ENCODE measurements at regions not wholly inside any gene's neighbourhood (a gene's known extent, or its start where the extent isn't known, plus 50 kb on each side); places are given as distances from the start of the nearest gene placed in this dataset.

DNA sequence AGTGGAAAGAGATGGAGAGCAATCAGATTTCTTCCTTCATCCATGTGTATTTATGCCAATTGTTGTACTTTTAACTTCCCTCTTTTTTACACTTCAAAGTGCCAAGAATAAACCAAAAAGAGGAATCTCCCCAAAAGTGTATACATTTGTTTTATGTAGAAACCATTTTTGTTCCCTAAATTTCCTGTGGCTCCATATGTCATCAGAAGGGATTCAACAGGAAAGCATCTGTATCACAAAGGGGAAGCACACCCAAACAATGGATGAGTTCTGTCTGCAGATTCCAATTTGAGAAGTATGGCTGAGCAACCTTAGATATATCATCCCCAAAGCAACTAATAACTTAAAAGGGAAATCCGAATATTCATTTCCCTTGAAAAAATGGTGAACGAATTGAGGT lies 275.0 kb downstream of the MREG start:
- Mint-ChIP-seq H3K9me3 (no peaks in the 10 kb centered on the region), H3K4me1 (no peaks in the 10 kb centered on the region), H3K27ac (no peak overlapping the region), H3K4me3 (no peak overlapping the region), H3K36me3 (no peaks in the 10 kb centered on the region), H3K27me3 (ENCODE audit: low read depth in 2 of 2) (peaks cover 6 to 30% of the 10 kb centered on the region in 2 donors)
- no peaks in the 10 kb centered on the region for H3K9me3 ChIP-seq (ENCODE audit: control insufficient read depth, insufficient read depth, low read length)
- no peak overlapping the region for H3K27ac ChIP-seq (ENCODE audit: low read length)
- DNase-seq (no peak), ATAC-seq (no peak)
- peaks cover 2% of the 10 kb centered on the region for H3K27me3 ChIP-seq (ENCODE audit: control insufficient read depth, insufficient read depth, low read length)
- intact Hi-C loops (cut with micrococcal nuclease) = no loop called here
- H3K36me3 ChIP-seq (ENCODE audit: control insufficient read depth, insufficient read depth, low read length) = no peaks in the 10 kb centered on the region
- H3K4me3 ChIP-seq (ENCODE audit: low read length) = no peak overlapping the region
- H3K4me1 ChIP-seq (ENCODE audit: control insufficient read depth, insufficient read depth, low read length) = no peaks in the 10 kb centered on the region
- WGBS (ENCODE audit: insufficient coverage) = 100% methylated on average over 2 of the region's 2 CpGs
- TF ChIP-seq, protein P1, sequence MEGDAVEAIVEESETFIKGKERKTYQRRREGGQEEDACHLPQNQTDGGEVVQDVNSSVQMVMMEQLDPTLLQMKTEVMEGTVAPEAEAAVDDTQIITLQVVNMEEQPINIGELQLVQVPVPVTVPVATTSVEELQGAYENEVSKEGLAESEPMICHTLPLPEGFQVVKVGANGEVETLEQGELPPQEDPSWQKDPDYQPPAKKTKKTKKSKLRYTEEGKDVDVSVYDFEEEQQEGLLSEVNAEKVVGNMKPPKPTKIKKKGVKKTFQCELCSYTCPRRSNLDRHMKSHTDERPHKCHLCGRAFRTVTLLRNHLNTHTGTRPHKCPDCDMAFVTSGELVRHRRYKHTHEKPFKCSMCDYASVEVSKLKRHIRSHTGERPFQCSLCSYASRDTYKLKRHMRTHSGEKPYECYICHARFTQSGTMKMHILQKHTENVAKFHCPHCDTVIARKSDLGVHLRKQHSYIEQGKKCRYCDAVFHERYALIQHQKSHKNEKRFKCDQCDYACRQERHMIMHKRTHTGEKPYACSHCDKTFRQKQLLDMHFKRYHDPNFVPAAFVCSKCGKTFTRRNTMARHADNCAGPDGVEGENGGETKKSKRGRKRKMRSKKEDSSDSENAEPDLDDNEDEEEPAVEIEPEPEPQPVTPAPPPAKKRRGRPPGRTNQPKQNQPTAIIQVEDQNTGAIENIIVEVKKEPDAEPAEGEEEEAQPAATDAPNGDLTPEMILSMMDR (IDR thresholded peaks at IDR 0.05) = no peak

DNA sequence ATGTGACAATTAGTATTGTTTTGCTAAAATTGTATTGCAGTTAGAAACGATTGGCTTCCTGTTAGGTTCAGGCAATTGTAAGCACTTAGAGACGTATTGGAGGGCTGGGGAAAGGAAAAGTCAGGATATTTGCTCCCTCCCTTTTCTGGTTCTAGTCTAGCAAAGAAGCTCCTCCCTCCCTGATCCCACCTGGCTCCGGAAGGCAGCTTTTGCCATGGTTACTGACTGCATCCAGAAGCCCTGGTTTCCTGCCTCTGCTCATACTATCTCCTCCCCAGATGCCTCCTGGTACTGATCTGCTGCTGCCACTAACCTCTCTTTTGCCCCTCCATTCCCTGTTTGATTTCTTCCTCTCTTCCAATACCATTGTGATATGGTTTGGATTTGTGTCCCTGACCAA lies 275.9 kb downstream of the MREG start:
- H3K27ac Mint-ChIP-seq = no peak overlapping the region
- no peaks in the 10 kb centered on the region for H3K4me1 Mint-ChIP-seq
- WGBS (ENCODE audit: insufficient coverage) = 92% methylated on average over 3 of the region's 3 CpGs
- no peak overlapping the region for H3K4me3 ChIP-seq (ENCODE audit: low read length)
- H3K4me3 Mint-ChIP-seq = no peak overlapping the region
- peaks cover 2% of the 10 kb centered on the region for H3K27me3 ChIP-seq (ENCODE audit: control insufficient read depth, insufficient read depth, low read length)
- ATAC-seq (no peak), DNase-seq (no peak)
- H3K36me3 Mint-ChIP-seq = no peaks in the 10 kb centered on the region
- H3K4me1 ChIP-seq (ENCODE audit: control insufficient read depth, insufficient read depth, low read length) = no peaks in the 10 kb centered on the region
- no peak overlapping the region for H3K27ac ChIP-seq (ENCODE audit: low read length)
- no peaks in the 10 kb centered on the region for H3K36me3 ChIP-seq (ENCODE audit: control insufficient read depth, insufficient read depth, low read length)
- no peaks in the 10 kb centered on the region for H3K9me3 Mint-ChIP-seq
- H3K9me3 ChIP-seq (ENCODE audit: control insufficient read depth, insufficient read depth, low read length) = no peaks in the 10 kb centered on the region
- intact Hi-C loops (cut with micrococcal nuclease) = no loop called here
- H3K27me3 Mint-ChIP-seq (ENCODE audit: low read depth in 2 of 2) = peaks cover 6 to 38% of the 10 kb centered on the region in 2 donors
- TF ChIP-seq, protein P1 (IDR thresholded peaks at IDR 0.05) = no peak

DNA sequence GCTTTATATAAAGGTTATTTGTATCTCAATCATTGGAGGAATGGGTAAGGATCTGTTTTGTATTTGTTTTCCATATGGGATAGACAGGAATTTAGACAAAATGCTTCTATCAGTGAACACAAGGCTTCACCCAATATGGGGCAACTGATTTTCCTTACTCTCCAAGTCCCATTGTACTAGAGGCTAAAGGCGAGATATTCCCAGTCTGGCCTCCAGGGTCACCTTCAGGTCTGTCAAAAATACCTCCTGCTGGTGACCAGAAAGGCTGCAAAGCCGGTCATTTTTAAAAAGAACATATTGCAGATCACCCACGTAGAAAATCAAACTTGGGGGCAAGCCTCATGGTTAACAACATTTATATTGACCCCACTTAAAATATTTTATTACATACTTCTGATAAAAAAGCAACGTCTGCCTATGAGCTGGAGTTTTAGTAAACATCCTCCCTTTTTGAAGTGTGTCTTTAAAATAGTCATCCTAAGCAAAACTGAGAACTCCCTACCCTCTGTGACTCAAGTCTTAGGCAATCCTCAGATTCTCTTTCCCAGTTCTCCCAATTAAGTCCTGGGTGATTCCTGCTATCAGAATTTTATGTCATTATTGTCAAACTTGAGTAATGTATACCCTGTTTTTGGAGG lies 276.6 kb downstream of the MREG start:
- no peak for ATAC-seq
- Histone ChIP-seq H3K27me3 (ENCODE audit: control insufficient read depth, insufficient read depth, low read length) (peaks cover 2% of the 10 kb centered on the region), H3K4me1 (ENCODE audit: control insufficient read depth, insufficient read depth, low read length) (no peaks in the 10 kb centered on the region), H3K4me3 (ENCODE audit: low read length) (no peak overlapping the region), H3K36me3 (ENCODE audit: control insufficient read depth, insufficient read depth, low read length) (no peaks in the 10 kb centered on the region), H3K9me3 (ENCODE audit: control insufficient read depth, insufficient read depth, low read length) (no peaks in the 10 kb centered on the region), H3K27ac (ENCODE audit: low read length) (no peak overlapping the region)
- Mint-ChIP-seq H3K27me3 (ENCODE audit: low read depth in 2 of 2) (peaks cover 6 to 35% of the 10 kb centered on the region in 2 donors), H3K27ac (no peak overlapping the region), H3K36me3 (no peaks in the 10 kb centered on the region), H3K9me3 (no peaks in the 10 kb centered on the region), H3K4me3 (no peak overlapping the region), H3K4me1 (no peaks in the 10 kb centered on the region)
- intact Hi-C loops (cut with micrococcal nuclease) = no loop called here
- WGBS (ENCODE audit: insufficient coverage) = 69% methylated on average over 4 of the region's 4 CpGs
- TF ChIP-seq, protein P1 (IDR thresholded peaks at IDR 0.05) = no peak
- no peak for DNase-seq

DNA sequence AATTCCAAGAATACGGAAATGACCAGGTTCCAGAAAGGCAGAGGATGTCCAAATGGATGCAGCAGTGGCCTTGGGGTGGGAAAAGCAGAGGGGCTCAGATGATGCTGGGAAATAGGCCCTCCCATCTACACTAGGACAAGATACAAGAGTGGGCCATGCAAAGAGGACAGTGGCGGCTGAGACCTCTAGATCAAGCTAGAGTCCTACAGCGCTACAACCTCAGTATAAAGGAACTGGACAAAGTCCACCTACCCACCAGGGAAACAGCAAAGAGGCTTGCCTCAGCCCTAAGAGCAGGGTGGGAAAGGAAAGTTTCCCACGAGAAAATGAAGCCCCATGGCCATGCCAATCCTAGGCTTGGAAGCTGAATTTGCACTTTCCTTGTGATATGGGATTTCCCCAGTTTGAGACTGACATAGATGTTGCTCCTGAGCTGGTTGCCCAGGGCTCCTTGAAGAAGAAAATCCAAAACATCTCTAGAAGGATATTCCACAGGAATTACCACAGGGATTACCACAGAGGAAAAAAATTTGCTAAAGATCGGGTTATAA lies 282.2 kb downstream of the MREG start:
- H3K9me3 Mint-ChIP-seq = no peaks in the 10 kb centered on the region
- H3K4me3 ChIP-seq (ENCODE audit: low read length) = no peak overlapping the region
- H3K27me3 ChIP-seq (ENCODE audit: control insufficient read depth, insufficient read depth, low read length) = peaks cover 2% of the 10 kb centered on the region
- H3K27ac Mint-ChIP-seq = no peak overlapping the region
- H3K36me3 ChIP-seq (ENCODE audit: control insufficient read depth, insufficient read depth, low read length) = no peaks in the 10 kb centered on the region
- H3K27ac ChIP-seq (ENCODE audit: low read length) = no peak overlapping the region
- no peaks in the 10 kb centered on the region for H3K36me3 Mint-ChIP-seq
- peaks cover 0 to 11% of the 10 kb centered on the region in 2 donors for H3K27me3 Mint-ChIP-seq (ENCODE audit: low read depth in 2 of 2)
- TF ChIP-seq, protein P1 (IDR thresholded peaks at IDR 0.05) = no peak
- DNase-seq = no peak
- H3K9me3 ChIP-seq (ENCODE audit: control insufficient read depth, insufficient read depth, low read length) = no peaks in the 10 kb centered on the region
- no peak overlapping the region for H3K4me3 Mint-ChIP-seq
- WGBS (ENCODE audit: insufficient coverage) = 84% methylated on average over 4 of the region's 5 CpGs
- intact Hi-C loops (cut with micrococcal nuclease) = no loop called here
- no peaks in the 10 kb centered on the region for H3K4me1 ChIP-seq (ENCODE audit: control insufficient read depth, insufficient read depth, low read length)
- H3K4me1 Mint-ChIP-seq = no peaks in the 10 kb centered on the region
- no peak for ATAC-seq

All from natural killer cell (primary cell).